NCI-H2107 treated with DMSO at 0.1 percent for 48 hours (cell line): ENCODE measurements at regions not wholly inside any gene's neighbourhood (a gene's known extent, or its start where the extent isn't known, plus 50 kb on each side); places are given as distances from the start of the nearest gene placed in this dataset.

ENCODE experiments used
- DNase-seq: peaks from one replicate; lab custom pipeline; 2025; ENCODE audit not compliant: unreplicated experiment; lab: John Stamatoyannopoulos, UW

DNA sequence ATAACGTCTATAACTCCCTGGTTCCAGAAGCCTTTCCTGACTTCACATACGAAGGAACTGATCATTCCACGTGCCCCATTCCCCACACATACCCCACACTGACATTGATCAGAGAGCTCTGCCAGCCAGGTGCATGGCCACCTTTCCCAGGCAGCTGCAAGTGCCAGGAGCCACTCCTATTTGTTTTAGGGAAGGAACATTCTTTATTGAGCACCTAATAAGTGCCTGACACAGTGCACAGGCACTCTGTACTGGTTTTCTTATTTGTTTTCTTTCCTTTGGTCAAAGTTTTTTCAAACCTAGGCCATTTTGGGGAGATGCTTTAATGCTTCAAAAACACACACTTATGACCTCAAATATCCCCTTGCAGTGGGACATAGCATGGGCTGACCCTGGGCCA is 50.0 kb downstream of the PITPNM2 start:
- DNase-seq: no peak

DNA sequence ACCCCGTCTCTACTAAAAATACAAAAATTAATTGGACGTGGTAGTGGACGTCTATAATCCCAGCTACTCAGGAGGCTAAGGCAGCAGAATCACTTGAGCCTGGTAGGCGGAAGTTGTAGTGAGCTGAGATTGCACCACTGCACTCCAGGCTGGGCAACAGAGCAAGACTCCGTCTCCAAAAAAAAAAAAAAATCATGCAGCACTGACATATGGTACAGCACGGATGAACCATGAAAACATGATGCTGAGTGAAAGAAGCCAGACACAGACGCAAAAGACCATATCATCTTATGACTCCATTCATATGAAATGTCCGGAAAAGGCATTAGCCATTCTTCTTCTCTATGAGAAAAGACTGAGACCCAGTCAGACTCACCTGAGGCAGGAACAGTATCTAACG is 50.4 kb downstream of the PITPNM2 start:
- DNase-seq: no peak

DNA sequence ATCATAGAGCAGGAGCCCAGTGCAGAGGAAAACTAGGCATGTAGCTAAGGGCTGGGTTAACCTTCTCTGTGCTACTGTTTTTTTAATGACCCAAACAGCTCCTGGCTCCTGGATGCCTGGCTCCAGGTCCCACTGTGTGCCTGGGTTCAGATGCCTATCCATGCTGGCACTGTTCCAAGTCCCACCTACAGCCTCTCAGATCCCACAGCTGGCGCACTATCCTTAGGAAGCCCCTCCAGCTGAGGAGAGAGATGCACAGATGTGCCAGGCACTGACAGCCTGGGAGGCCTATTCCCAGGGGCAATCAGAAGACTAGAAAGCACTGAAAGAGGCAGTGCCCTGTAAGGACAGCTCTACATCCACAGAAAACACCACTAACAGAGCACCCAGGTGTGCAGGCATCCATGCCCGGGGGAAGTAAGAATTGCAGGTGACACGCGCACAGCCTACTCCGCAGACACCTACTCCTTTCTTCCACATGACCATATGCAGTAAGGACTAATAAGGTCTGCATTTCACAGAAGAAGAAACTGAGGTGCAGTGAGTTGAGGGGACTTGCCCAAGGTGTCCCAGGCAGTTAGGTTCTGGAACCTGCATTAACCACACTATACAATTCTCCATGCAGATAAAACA is 51.2 kb downstream of the PITPNM2 start:
- DNase-seq: no peak

DNA sequence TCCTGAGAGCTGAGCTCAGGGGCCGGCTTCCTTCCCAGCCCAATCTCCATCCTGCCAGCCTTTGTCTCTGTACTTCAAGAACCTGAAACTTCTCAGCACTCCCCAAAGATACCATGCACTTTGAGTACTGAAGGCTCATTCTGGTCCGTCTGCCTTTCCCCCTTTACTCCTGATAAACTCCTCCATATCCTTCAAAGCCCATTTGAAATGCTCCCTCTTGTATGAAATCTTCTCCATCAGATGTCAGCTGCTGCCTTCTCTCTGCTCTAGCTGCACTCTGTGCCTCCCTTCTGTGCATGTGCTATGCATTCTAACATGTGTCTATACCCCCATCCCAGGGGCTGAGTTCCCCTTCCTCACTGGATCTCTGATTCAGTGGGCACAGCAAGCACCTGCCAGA is 52.1 kb downstream of the PITPNM2 start:
- no peak for DNase-seq

DNA sequence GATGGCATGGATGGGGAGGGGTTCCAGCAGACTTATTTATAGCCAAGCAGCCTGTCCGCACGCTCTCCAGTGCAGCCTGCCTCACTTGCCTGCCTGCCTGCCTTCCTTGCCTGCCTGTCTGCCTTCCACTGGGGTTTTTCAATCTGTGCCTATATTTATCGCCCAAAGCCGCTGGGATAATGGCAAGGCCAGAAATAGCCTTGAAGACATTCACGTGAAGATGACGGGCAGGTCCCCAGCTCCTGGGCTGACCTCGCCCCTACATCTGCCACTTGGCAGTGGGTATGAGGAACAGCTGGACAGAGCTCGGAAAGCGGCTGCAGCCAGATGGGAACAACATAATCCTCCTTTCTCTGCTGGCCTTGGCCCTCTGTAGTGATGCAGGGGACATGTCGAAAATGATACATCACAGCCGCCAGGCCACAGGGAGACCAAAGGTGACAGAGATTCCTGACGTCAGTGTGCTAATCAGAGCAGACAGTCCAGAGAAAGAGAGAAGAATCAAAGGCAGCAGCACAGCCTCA is 53.3 kb downstream of the PITPNM2 start:
- no peak for DNase-seq

DNA sequence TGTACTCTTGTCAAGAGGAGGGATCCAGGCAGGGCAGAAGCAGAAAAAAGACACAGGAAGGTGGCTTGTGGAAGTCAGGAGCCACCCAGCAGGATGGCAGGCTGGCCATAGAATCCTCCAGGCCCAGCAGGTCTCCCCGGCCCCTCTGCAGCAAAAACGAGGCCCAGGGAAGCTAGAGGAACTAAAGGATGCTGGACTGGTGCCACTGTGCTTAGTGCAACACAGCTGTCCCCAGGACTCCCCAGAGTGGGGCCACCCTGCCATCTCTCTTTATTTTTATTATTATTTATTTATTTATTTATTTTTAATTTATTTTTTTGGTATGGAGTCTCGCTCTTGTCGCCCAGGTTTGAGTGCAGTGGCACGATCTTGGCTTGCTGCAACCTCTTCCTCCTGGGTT is 54.1 kb downstream of the PITPNM2 start:
- DNase-seq: no peak

DNA sequence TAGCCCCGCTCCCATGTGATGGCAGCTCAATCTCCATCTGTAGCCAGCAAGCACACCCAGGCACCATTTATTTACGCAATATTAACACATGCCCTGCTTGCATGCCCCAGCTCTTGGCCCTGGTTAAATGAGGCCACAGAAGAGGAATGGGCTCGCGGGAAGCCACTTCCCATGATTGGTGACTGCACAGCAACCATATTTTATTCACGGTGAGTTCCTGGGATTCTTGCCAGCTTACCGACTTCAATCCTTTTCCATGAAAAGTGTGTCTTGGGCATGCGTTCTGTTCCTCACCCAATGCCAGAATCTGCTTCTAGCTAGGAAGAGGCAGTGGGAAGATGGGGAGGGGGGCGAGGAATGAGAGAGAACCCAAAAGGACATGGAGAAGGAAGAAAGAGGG is 54.7 kb downstream of the PITPNM2 start:
- no peak for DNase-seq

DNA sequence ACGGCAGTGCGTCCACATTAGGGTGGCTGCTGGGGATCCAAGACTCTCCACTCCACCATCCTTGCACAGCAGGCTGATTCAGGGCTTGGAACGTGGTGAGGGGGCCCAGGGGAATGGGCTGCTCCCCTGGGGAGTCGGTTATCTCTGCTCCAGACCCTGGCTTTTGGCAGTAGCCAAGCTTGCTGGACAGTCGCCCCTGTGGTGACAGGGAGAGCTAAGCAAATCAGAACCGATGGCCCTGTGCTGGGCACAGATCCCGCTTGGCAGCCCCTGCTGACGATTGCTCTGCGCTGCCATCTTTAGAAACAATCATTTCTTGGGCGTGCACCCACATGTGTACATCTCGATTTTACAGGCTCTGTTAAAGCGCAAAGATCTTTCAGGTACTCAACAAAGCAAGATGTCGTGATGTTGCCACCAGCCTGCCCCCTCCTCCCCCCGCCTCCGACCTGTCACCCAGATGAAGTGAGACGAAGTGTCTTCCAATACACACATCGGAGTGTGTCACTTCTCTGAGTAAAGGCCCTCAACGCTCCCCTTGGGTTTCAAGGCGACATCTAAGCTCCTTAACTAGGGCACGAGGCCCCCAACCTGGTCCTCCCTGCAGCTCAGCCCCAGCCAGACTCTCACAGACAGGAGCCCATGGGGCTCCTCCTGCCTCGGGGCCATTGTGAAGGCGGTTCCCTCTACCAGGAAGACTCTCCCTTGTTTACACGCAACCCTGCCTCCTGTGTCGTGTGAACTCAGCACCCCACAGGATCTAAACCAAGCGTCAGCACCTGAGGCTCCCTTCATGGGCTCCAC is 55.6 kb downstream of the PITPNM2 start:
- no peak for DNase-seq

DNA sequence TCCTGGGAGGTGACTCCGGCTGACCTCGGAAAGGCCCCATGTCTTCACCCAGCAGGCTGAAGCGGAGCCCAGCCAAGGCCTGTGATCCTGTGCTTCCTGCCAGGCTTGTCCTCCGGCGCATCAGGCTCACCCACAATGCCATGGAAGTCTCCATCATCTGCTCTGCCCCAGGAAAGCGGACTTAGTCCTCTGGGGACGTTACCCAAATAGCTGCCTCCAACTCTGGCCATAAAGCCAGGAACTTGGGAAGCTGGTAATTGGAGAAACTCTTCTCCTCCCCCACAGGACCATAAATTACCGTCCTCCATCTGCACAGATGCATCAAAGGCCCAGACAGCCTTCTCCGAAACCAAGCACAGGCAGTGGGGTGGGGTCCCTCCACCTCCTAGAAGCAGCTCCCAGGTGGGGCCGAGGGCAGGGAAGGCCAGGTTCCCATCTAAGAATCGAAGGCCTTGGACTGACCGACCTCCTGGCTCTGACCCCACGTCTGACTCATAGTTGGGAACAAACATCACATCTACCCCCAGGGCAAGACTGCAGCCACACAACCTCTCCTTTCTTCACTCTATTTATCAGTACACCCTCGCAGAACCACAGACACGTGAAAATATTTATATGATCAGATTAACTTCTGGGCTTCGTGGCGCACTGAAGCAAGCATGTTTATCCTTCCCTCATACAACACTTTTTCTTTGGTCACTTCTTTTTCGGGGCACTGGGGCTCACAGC is 56.4 kb downstream of the PITPNM2 start:
- no peak for DNase-seq

DNA sequence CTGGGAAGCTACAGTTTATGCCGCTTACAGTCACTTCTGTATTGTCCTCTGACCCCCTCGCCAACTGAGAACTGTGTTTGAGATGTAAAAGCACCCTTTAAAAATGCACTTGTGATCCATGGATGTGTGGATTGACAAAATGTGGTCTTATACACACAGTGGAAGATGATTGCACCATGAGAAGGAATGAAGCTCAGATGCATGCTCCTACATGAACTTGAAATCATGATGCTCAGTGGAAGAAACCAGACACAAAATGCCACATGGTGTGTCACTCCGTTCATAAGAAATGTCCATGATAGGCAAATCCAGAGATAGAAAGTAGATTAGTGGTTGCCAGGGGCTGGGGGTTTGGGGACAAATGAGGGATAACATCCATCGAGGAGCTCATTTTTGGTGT is 58.0 kb downstream of the PITPNM2 start:
- DNase-seq: no peak

DNA sequence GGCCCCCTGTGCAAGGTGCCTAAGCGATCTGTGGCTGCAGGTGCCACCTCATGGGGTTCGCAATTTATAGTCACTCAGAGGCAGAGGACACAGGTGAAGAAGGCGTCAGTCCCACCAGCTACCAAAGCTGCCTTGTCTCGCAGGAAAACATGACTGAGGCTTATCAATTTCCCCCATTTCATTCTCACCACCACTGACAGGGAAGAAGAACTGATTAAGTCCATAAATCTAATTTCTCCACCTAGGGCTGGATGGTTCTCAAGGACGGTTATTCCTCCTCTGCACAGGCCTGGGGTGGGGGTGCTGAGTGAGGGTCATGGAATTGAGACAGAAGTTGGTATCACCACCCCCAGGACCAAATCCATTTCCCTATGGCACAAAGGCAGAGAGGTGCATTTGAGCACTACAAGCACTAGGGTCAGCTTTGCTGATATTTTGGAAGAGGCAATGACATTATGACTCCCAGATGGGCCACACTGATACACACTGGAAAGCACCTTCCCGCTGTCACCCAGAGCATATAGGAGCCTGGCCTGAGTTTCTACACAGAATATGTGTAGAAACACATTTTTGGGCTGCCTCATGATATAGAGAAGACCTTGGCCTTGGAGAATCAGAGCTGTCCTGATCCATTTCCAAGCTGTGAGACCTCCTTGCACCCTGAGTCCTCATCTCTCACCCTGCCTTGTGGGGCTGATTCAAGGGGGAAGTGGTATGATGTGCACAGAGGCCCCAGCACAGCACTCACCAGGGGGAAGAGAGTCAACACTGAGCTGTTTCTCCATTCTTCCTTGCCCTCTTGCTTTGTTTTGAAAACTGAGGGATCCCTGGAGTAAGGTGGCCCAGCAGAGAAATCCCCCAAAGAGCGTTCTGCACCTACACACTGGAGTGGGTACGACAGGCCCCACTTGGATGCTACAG is 59.4 kb downstream of the PITPNM2 start:
- DNase-seq: no peak

DNA sequence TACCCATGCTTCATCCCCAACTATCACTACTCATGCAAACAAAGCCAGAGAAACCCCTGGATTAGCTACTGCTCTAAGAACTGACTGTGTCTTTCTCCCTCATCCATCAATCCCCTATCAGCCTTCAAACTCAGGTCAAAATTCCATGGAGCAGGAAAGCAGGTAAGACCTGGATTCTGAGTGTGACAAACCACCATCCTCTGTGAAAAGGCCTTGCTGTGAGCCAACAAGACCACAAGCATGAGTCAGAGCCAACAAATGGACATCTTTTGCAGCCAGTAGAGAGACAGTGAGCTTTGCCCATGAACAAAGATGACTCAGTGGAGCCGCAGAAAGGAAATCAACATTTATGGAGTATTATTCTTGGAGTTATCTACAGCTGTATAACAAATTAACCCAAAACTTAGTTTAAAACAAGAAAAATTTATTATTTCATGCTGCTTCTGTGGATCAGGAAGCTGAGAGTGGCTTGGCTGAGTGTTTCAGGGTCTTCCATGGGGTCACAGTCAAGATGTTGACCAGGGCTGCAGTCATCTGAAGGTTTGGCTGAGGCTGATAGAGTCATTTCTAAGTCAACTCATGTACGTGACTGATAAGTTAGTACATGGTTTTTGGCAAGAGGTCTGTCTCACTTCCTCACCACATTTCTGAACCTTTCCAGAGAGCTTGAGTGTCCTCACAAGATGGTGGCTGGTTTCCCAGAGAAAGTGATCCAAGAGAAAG is 61.1 kb downstream of the PITPNM2 start:
- no peak for DNase-seq

DNA sequence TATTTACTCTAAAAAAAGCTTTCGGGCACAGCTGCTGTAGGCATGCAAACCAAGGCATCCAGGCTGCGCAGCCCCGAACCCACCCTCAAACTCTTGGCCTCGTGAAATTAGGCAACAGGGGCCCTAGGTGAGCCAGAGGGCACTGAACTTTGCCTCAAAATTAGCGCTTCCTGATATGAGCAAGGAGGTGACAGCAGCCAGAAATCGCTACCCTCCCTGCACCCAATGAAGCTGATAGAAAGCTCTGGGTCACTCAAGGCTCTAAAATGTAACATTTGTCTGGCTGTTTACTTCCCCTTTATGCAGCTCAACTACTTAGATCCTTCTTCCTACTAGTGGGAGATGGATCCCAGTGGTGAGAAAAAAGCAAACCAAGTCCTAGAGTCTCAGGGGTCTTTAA is 61.8 kb downstream of the PITPNM2 start:
- DNase-seq: no peak

DNA sequence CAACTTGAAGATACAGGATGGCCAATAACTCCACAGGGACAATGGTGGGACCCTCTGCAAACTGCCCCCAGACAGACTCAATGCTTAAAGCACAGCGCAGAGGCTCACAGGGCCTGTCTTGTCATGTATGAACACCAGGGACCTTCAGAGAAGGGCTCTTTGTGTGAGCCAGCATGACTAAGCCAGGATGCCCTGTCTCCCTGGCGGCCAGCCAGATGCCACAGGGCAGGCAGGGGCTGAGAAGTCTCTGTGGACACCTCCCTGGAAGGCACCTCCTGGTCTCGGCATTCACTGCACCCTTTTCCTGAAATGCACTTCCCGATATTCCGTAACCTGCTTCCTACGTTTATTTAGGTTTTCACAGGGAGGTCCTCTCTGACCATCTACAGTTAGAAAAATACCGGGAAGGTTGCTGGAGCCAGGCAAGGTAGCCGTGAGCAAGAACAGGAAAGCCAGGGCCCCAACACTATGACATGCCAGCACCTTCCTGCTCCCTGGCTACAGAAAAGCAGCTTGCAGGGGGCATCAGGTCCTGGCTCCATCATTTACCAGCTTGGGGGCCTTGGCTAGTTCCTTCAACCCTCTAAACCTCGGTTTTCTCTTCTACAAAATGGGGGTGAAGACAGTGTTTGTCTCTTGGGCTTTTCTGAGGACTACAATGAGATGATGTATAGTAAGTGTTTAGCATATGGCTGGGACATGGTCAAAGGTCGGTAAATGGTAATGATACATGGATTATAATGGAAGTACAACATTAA is 65.0 kb downstream of the PITPNM2 start:
- peak; percentile 52 for DNase-seq

DNA sequence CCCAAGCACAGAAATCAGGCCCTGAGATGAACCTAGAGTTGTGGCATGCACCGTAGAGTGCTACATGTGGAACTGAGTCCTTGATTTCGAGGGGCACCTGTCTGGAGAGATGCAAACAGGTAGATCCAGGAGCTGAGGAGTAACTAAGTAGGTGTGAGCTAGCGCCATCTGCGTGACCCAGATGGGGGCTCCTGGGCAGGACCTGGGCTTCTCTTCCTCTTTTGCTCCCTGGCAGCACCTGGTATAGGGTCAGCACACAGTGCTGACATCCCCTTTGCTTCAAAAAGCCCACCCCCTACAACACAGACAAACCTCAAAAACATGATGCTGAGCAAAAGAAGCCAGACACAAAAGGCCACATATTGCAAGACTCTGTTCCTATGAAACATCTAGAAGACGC is 65.8 kb downstream of the PITPNM2 start:
- DNase-seq: no peak

DNA sequence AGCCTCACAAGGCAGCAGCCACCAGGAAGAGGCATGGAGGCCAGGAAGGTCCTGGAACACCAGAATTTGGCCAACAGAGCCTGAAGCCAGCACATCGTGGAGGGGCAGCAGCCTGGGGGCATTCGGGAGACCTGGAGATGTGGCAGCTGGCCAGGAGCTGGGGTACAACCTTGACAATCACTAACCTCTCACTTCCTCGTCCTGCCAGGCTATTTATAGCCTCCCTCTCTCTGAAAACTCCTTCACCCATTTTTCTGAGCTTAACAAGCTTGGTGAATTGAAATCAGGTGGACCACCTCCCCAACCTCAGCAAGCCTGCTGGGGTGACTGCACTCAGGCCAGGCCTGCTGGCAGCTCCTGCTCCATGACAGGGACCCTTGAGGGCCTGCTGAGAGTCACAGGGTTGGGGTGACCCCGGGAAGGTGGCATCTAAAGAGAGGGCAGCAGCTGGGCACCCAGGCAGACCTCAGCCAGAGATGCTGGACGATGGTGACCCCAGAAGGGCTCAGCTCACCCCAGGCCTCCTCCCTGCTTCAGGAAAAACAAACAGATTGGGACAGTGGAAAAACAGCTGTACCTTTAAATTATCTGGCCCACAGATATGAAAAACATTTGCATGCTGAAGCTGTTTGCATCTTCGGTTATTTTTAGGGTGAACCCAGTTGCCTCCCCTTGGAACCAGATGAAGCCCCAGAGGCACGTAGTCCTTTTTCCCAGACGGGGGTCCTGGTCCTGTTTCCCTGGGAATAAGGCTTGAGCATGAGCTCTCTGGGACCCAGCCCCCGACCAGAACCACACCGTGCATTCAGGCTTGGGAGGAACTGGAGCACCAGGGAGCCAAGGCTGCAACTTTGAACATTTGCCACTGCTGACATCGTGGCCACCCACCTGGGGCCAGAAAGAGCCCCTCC is 67.0 kb downstream of the PITPNM2 start:
- DNase-seq: no peak

DNA sequence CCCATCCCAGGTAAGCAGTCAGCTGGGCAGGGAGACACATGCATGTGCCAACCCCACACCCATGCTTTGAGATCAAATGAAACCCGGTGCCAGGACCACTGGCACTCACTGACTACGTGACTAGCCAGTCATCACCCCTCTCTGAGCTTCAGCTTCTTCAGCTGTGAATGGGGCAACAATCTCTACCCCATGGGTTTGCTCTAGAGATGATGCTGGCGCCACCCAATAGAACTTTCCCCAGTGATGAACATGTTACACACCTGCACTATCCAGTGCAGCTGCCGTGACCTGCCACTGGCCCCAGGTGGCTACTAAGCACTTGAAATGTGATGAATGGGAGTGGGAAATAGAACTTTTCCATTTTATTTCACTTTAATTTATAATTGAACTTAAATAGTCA is 70.3 kb downstream of the PITPNM2 start:
- DNase-seq: no peak

DNA sequence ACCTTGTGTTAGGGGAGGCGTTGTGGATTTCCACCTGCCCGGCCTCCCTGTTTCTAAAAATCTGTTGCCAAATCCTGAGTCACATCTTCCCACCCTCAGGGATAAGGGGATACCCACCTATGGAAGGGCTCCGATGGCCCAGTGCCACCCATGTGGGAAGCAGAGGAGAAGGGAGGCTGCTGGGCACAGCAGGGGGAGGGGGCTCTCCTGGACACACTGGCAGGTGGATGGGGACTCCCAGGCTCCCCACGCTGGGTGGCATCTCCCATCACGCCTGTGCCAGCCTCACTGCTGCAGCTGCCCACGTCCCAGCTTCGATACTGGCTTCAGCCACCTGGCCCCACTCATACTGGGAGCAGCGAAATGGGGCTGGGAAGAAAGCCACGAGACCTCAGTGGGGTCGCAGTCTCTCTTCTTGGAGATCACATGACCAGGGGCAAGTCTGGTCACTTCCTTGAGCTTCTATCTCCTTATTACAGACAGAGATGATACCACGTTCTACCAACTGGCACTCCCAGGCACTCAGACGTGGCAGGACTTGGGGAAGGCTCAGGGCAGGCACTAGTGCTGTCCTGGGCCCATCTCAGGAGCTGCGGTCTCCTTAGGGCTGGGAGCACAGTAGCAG is 72.2 kb downstream of the PITPNM2 start:
- no peak for DNase-seq
